CD14-positive monocyte (primary cell): ENCODE measurements at regions not wholly inside any gene's neighbourhood (a gene's known extent, or its start where the extent isn't known, plus 50 kb on each side); places are given as distances from the start of the nearest gene placed in this dataset.

Source experiments
- DNase-seq, 3 donors: peaks; one replicate each; pipeline ENCODE4 v3.0.0-alpha.2; 2011 to 2022
- H2AFZ ChIP-seq: 2 replicates; pipeline ENCODE4 v1.6.0; 2012; ENCODE audit warnings: mild to moderate bottlenecking, low read depth, low read length, inconsistent platforms; ENCODE audit not compliant: insufficient read depth, poor library complexity, severe bottlenecking
- H3K27ac ChIP-seq, 2 donors: 1 replicate in 1 of 2; 2 replicates in 1 of 2; pipeline ENCODE4 v1.5.1; 2012 to 2013; ENCODE audit warnings: low read length in 2 of 2, control low read depth in 1 of 2, inconsistent platforms in 1 of 2, low read depth in 1 of 2, mild to moderate bottlenecking in 1 of 2
- H3K27me3 ChIP-seq, 2 donors: one replicate each; pipeline versions ENCODE4 v1.6.0 to v1.6.1; 2011 to 2013; ENCODE audit warnings: low read length in 2 of 2; ENCODE audit not compliant: control insufficient read depth in 2 of 2, insufficient read depth in 2 of 2
- H3K36me3 ChIP-seq, 2 donors: replicated peaks in 1 of 2; 1 replicate in 1 of 2; 2 replicates in 1 of 2; pipeline versions ENCODE4 v1.5.1 to v1.6.1; 2012 to 2013; ENCODE audit warnings: low read length in 2 of 2, control low read depth in 1 of 2, inconsistent platforms in 1 of 2, mild to moderate bottlenecking in 1 of 2; ENCODE audit not compliant: insufficient read depth in 2 of 2, control insufficient read depth in 1 of 2
- H3K4me1 ChIP-seq, 2 donors: 1 replicate in 1 of 2; 2 replicates in 1 of 2; pipeline versions ENCODE4 v1.5.1 to v1.6.1; 2012 to 2013; ENCODE audit warnings: low read length in 2 of 2, control low read depth in 1 of 2, inconsistent platforms in 1 of 2, mild to moderate bottlenecking in 1 of 2, moderate library complexity in 1 of 2; ENCODE audit not compliant: insufficient read depth in 2 of 2, control insufficient read depth in 1 of 2
- H3K4me2 ChIP-seq: replicated peaks from 2 replicates; pipeline ENCODE3; 2012; ENCODE audit warnings: low read length, moderate library complexity, mild to moderate bottlenecking; ENCODE audit not compliant: poor library complexity, severe bottlenecking; ENCODE audit errors: extremely low read depth
- H3K4me3 ChIP-seq, 3 experiments: fragments of 200-600 bp in 1 of 3; sonication (generic) in 1 of 3; replicated peaks in 1 of 3; 1 replicate in 2 of 3; 2 replicates in 1 of 3; pipeline ENCODE4 v1.5.1; 2011 to 2013; ENCODE audit warnings: low read length in 3 of 3, mild to moderate bottlenecking in 3 of 3, control low read depth in 2 of 3, low read depth in 2 of 3, inconsistent platforms in 1 of 3, moderate library complexity in 1 of 3
- H3K79me2 ChIP-seq: 2 replicates; pipeline ENCODE4 v1.6.0; 2012; ENCODE audit warnings: mild to moderate bottlenecking, control low read depth, inconsistent platforms, low read length, moderate library complexity; ENCODE audit not compliant: insufficient read depth
- H3K9ac ChIP-seq: 2 replicates; pipeline ENCODE4 v1.6.0; 2017; ENCODE audit warnings: low read length, mild to moderate bottlenecking; ENCODE audit not compliant: insufficient read depth, poor library complexity, severe bottlenecking
- H3K9me3 ChIP-seq, 2 donors: replicated peaks in 1 of 2; 1 replicate in 1 of 2; 2 replicates in 1 of 2; pipeline versions ENCODE4 v1.5.1 to v1.6.1; 2012 to 2013; ENCODE audit warnings: low read length in 2 of 2, control low read depth in 1 of 2; ENCODE audit not compliant: control insufficient read depth in 1 of 2, insufficient read depth in 1 of 2
- H4K20me1 ChIP-seq: 2 replicates; pipeline ENCODE4 v1.6.0; 2012; ENCODE audit warnings: mild to moderate bottlenecking, low read length, control low read depth, moderate library complexity; ENCODE audit not compliant: insufficient read depth
- H3K27ac Mint-ChIP-seq, 7 donors: one replicate each; pipeline ENCODE4 v1.8.0; 2020; ENCODE audit warnings: mild to moderate bottlenecking in 7 of 7, mixed read lengths in 7 of 7, moderate library complexity in 6 of 7, inconsistent platforms in 2 of 7
- H3K27me3 Mint-ChIP-seq, 3 donors: one replicate each; pipeline ENCODE4 v1.8.0; 2021 to 2022; ENCODE audit warnings: low read depth in 3 of 3, mild to moderate bottlenecking in 3 of 3, mixed read lengths in 3 of 3, moderate library complexity in 3 of 3, inconsistent platforms in 1 of 3
- H3K36me3 Mint-ChIP-seq, 2 donors: one replicate each; pipeline ENCODE4 v1.8.0; 2020; ENCODE audit warnings: mixed read lengths in 2 of 2, inconsistent platforms in 1 of 2, mild to moderate bottlenecking in 1 of 2
- H3K4me1 Mint-ChIP-seq: one replicate; pipeline ENCODE4 v1.8.0; 2020; ENCODE audit warnings: mild to moderate bottlenecking, mixed read lengths
- H3K4me3 Mint-ChIP-seq, 2 donors: one replicate each; pipeline ENCODE4 v1.8.0; 2020; ENCODE audit warnings: mild to moderate bottlenecking in 2 of 2, mixed read lengths in 2 of 2, moderate library complexity in 1 of 2
- H3K9me3 Mint-ChIP-seq, 7 donors: one replicate each; pipeline ENCODE4 v1.8.0; 2020 to 2022; ENCODE audit warnings: mixed read lengths in 7 of 7, mild to moderate bottlenecking in 6 of 7, moderate library complexity in 6 of 7, inconsistent platforms in 2 of 7
- CTCF ChIP-seq: fragments of 200-600 bp; IDR thresholded peaks from one replicate; pipeline ENCODE4 v1.8.0; 2022; ENCODE audit warnings: antibody characterized with exemption, mild to moderate bottlenecking
- WGBS: methylation state at CpG from one replicate; pipeline ENCODE4 v1.1.5; 2013; ENCODE audit warnings: missing lambda C conversion rate; ENCODE audit not compliant: insufficient coverage; 5-methylcytosine and 5-hydroxymethylcytosine counted together
- intact Hi-C, 2 donors: fragments of 100-400 bp; cut with micrococcal nuclease; formaldehyde crosslinking; loops; one replicate each; pipeline versions ENCODE4 v1.15.0 to v1.15.1; 2023

- no peaks in the 10 kb centered on the region for H3K36me3 Mint-ChIP-seq
- H3K27ac Mint-ChIP-seq: no peak overlapping the region
- TF ChIP-seq CTCF: no peak
- intact Hi-C loops: no loop called here
- H3K27ac ChIP-seq: no peak overlapping the region
- no peak overlapping the region for H3K4me2 ChIP-seq
- H4K20me1 ChIP-seq: no peaks in the 10 kb centered on the region
- no peaks in the 10 kb centered on the region for H3K9me3 ChIP-seq
- 89% methylated on average over 1 of the region's 1 CpG for WGBS
- no peaks in the 10 kb centered on the region for H3K4me1 Mint-ChIP-seq
- DNase-seq: no peak
- no peak overlapping the region for H3K4me3 ChIP-seq
- H3K4me3 Mint-ChIP-seq: no peak overlapping the region
- H3K27me3 Mint-ChIP-seq: peaks cover 0 to 1% (median 0%) of the 10 kb centered on the region in 3 donors
- no peaks in the 10 kb centered on the region for H3K27me3 ChIP-seq
- no peaks in the 10 kb centered on the region for H3K36me3 ChIP-seq
- H2AFZ ChIP-seq: no peak overlapping the region
- no peaks in the 10 kb centered on the region for H3K79me2 ChIP-seq
- H3K4me1 ChIP-seq: no peaks in the 10 kb centered on the region
- peaks cover 0 to 2% (median 0%) of the 10 kb centered on the region in 7 donors for H3K9me3 Mint-ChIP-seq
- H3K9ac ChIP-seq: no peak overlapping the region
Measured at GRCh38 chr3:22894865-22895264, 308.3 kb upstream of the UBE2E2 start.

DNA sequence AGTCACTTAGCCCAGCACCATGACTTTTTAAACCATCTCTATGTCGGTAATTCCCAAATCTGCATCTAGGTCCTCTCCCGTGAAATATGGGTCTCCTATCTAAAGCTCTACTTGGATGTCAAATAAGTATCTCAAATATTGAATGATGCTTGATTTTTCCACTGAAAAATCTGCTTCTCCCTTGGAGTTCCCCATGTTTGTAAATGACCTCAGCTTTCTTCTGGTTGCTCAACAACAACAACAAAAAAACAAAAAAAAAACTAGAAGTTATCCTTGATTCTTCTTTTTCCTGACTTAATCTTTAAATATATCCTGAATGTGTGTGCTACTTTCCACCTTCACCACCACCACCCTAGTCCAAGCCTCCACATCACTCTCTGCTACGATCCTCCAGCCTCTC, 307.5 kb upstream of the UBE2E2 start:
- Mint-ChIP-seq H3K27me3 (peaks cover 0 to 1% (median 0%) of the 10 kb centered on the region in 3 donors), H3K9me3 (peaks cover 0 to 2% (median 0%) of the 10 kb centered on the region in 7 donors), H3K27ac (no peak overlapping the region), H3K4me3 (no peak overlapping the region), H3K4me1 (no peaks in the 10 kb centered on the region), H3K36me3 (no peaks in the 10 kb centered on the region)
- Histone ChIP-seq H3K27ac (no peak overlapping the region), H3K27me3 (no peaks in the 10 kb centered on the region), H3K79me2 (no peaks in the 10 kb centered on the region), H3K4me2 (no peak overlapping the region), H3K9me3 (no peaks in the 10 kb centered on the region), H3K4me1 (no peaks in the 10 kb centered on the region), H3K9ac (no peak overlapping the region), H4K20me1 (no peaks in the 10 kb centered on the region), H3K4me3 (no peak overlapping the region), H3K36me3 (no peaks in the 10 kb centered on the region), H2AFZ (no peak overlapping the region)
- TF ChIP-seq CTCF: no peak
- WGBS: 93% methylated on average over 1 of the region's 3 CpGs
- intact Hi-C loops: no loop called here
- no peak for DNase-seq
